ENCODE measurements at regions not wholly inside any gene's neighbourhood (a gene's known extent, or its start where the extent isn't known, plus 50 kb on each side); places are given as distances from the start of the nearest gene placed in this dataset.

DNA sequence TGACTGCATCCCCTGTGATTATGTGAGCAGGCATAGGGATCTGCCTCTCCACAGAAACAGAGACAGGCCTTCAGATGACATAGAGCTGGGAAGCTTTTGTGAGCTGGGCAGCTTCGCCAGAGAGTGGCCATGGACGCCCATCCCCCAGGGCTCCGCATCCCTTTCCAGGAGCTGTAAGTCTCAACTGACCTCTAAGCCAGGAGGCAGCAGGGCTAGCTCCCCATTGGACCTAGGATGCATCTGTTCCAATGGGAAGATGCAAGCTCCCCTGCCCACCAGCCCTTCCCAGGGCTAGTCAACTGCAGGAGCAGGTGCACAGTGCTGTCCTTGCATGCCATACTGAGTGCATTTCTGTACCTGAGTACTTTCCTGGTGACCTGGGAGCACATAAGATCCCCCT is 663.6 kb downstream of the RNF144B start:
- Histone ChIP-seq H3K9me3 (ENCODE audit: low read length) (no peaks in the 10 kb centered on the region), H4K20me1 (ENCODE audit: low read length) (no peaks in the 10 kb centered on the region), H3K36me3 (ENCODE audit: low read depth, low read length) (no peaks in the 10 kb centered on the region), H3K4me2 (ENCODE audit: low read length) (no peak overlapping the region), H3F3A (ENCODE audit: low read length, unreplicated experiment) (no peaks in the 10 kb centered on the region), H3K27me3 (ENCODE audit: low read length) (no peaks in the 10 kb centered on the region), H2AFZ (ENCODE audit: low read length) (no peak overlapping the region), H3K4me3 (ENCODE audit: low read length) (no peak overlapping the region), H3K4me1 (ENCODE audit: insufficient read depth, low read length) (peaks cover 10% of the 10 kb centered on the region), H3K79me2 (ENCODE audit: low read length) (no peaks in the 10 kb centered on the region), H3K27ac (ENCODE audit: low read length) (no peak overlapping the region), H3K9ac (ENCODE audit: low read length) (no peak overlapping the region), H3K9me2 (replicated peaks; ENCODE audit: low read length) (no peaks in the 10 kb centered on the region)
- ChIA-PET CTCF (no interaction called here), POLR2A (ENCODE audit: unreplicated experiment) (no interaction called here)
- TF ChIP-seq EZH2 (IDR thresholded peaks at IDR 0.05; ENCODE audit: low read length, unreplicated experiment): no peak
- TF ChIP-seq, protein P1, sequence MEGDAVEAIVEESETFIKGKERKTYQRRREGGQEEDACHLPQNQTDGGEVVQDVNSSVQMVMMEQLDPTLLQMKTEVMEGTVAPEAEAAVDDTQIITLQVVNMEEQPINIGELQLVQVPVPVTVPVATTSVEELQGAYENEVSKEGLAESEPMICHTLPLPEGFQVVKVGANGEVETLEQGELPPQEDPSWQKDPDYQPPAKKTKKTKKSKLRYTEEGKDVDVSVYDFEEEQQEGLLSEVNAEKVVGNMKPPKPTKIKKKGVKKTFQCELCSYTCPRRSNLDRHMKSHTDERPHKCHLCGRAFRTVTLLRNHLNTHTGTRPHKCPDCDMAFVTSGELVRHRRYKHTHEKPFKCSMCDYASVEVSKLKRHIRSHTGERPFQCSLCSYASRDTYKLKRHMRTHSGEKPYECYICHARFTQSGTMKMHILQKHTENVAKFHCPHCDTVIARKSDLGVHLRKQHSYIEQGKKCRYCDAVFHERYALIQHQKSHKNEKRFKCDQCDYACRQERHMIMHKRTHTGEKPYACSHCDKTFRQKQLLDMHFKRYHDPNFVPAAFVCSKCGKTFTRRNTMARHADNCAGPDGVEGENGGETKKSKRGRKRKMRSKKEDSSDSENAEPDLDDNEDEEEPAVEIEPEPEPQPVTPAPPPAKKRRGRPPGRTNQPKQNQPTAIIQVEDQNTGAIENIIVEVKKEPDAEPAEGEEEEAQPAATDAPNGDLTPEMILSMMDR (conservative IDR thresholded peaks at IDR 0.05; ENCODE audit: low read depth, low read length): no peak
- TF ChIP-seq EZH2phosphoT487 (IDR thresholded peaks at IDR 0.05; ENCODE audit: borderline replicate concordance, low read length): no peak
- ATAC-seq (no peak), DNase-seq (no peak)
- intact Hi-C loops (cut with micrococcal nuclease): no loop called here
- BruUV-seq (replicated peaks): no TSS peak

DNA sequence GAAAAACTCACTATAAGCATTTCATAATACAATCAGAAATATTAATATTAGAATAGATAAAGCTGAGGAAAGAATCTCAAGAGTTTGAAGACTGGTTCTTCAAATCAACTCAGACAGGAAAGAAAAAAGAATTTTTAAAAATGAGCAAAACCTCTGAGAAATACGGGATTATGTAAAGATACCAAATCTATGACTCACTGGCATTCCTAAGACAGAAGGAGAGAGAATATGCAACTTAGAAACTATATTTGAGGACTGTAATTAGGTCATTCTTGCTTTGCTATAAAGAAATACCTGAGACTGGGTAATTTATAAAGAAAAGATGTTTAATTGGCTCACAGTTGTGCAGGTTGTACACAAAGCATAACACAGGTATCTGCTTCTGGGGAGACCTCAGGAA is 665.1 kb downstream of the RNF144B start:
- 0 out of 2 replicates have a peak overlapping the region, but pooled peaks have one; percentile 28 for H3K4me2 ChIP-seq (ENCODE audit: low read length)
- ATAC-seq: peak; percentile 69

DNA sequence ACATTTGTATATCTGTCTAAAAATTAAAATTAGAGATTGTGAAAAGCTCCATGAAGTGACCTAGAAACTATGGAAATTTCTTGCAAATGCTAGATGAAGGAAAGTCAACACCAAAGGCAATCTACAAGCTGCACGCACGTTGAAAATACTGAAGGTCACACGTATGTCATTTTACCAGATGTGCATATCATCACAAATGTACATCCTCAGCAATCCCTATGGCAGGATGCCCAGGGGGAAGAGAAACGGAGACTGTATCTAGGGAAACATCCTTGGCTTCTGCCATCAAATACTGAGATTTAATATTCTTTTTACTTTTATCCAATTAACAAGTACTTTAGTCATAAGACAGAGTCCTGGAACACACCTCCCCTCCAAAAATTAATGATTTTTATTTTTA is 672.0 kb downstream of the RNF144B start:
- ATAC-seq (no peak), DNase-seq (no peak)
- Histone ChIP-seq H3K27ac (ENCODE audit: low read length) (no peak overlapping the region), H3K27me3 (ENCODE audit: low read length) (no peaks in the 10 kb centered on the region), H3K4me1 (ENCODE audit: insufficient read depth, low read length) (no peaks in the 10 kb centered on the region), H2AFZ (ENCODE audit: low read length) (no peak overlapping the region), H3F3A (ENCODE audit: low read length, unreplicated experiment) (no peaks in the 10 kb centered on the region), H3K4me2 (ENCODE audit: low read length) (no peak overlapping the region), H3K9me3 (ENCODE audit: low read length) (no peaks in the 10 kb centered on the region), H3K79me2 (ENCODE audit: low read length) (no peaks in the 10 kb centered on the region), H3K9me2 (replicated peaks; ENCODE audit: low read length) (no peaks in the 10 kb centered on the region), H3K36me3 (ENCODE audit: low read depth, low read length) (no peaks in the 10 kb centered on the region), H3K4me3 (ENCODE audit: low read length) (no peak overlapping the region), H3K9ac (ENCODE audit: low read length) (no peak overlapping the region), H4K20me1 (ENCODE audit: low read length) (no peaks in the 10 kb centered on the region)
- TF ChIP-seq EZH2phosphoT487 (IDR thresholded peaks at IDR 0.05; ENCODE audit: borderline replicate concordance, low read length) (no peak), EZH2 (IDR thresholded peaks at IDR 0.05; ENCODE audit: low read length, unreplicated experiment) (no peak)
- TF ChIP-seq, protein P1 (conservative IDR thresholded peaks at IDR 0.05; ENCODE audit: low read depth, low read length): no peak
- ChIA-PET POLR2A (ENCODE audit: unreplicated experiment) (no interaction called here), CTCF (interaction anchor here (0.9 kb wide), 1 partner anchor 8 kb away, joined by 3 read pairs; no protein-coding TSS in a partner anchor)
- no TSS peak for BruUV-seq (replicated peaks)
- intact Hi-C loops (cut with micrococcal nuclease): no loop called here

More for the DNA sequence above, 665.1 kb downstream of the RNF144B start:
- BruUV-seq (replicated peaks): no TSS peak
- ChIA-PET CTCF (no interaction called here), POLR2A (ENCODE audit: unreplicated experiment) (no interaction called here)
- Histone ChIP-seq H2AFZ (ENCODE audit: low read length) (no peak overlapping the region), H3K79me2 (ENCODE audit: low read length) (no peaks in the 10 kb centered on the region), H3K4me3 (ENCODE audit: low read length) (no peak overlapping the region), H3K9me2 (replicated peaks; ENCODE audit: low read length) (no peaks in the 10 kb centered on the region), H3K9ac (ENCODE audit: low read length) (no peak overlapping the region), H3K36me3 (ENCODE audit: low read depth, low read length) (no peaks in the 10 kb centered on the region), H3K9me3 (ENCODE audit: low read length) (no peaks in the 10 kb centered on the region), H3F3A (ENCODE audit: low read length, unreplicated experiment) (no peaks in the 10 kb centered on the region), H4K20me1 (ENCODE audit: low read length) (no peaks in the 10 kb centered on the region), H3K27me3 (ENCODE audit: low read length) (no peaks in the 10 kb centered on the region), H3K4me1 (ENCODE audit: insufficient read depth, low read length) (peaks cover 10% of the 10 kb centered on the region), H3K27ac (ENCODE audit: low read length) (no peak overlapping the region)
- DNase-seq: peak; percentile 75
- TF ChIP-seq EZH2 (IDR thresholded peaks at IDR 0.05; ENCODE audit: low read length, unreplicated experiment): no peak
- no peak for TF ChIP-seq EZH2phosphoT487 (IDR thresholded peaks at IDR 0.05; ENCODE audit: borderline replicate concordance, low read length)
- TF ChIP-seq, protein P1 (conservative IDR thresholded peaks at IDR 0.05; ENCODE audit: low read depth, low read length): no peak
- intact Hi-C loops (cut with micrococcal nuclease): no loop called here

Measured in PC-3 (cell line).